Neural progenitor cell (in vitro differentiated cells): ENCODE measurements at regions not wholly inside any gene's neighbourhood (a gene's known extent, or its start where the extent isn't known, plus 50 kb on each side); places are given as distances from the start of the nearest gene placed in this dataset.

ENCODE experiments used
- DNase-seq: peaks from one replicate; pipeline ENCODE4 v3.0.0-alpha.2; 2016; ENCODE audit warnings: low spot score
- H2AFZ ChIP-seq: fragments of 200-600 bp; sonication (generic); replicated peaks from 2 replicates; pipeline ENCODE4 v1.6.1; 2016; ENCODE audit warnings: antibody characterized with exemption
- H3F3A ChIP-seq: fragments of 200-600 bp; sonication (generic); 2 replicates; pipeline ENCODE4 v1.6.1; 2016; ENCODE audit warnings: antibody characterized with exemption, low read depth
- H3K27ac ChIP-seq: fragments of 200-600 bp; sonication (generic); 2 replicates; pipeline ENCODE4 v1.5.1; 2016; ENCODE audit warnings: mild to moderate bottlenecking
- H3K27me3 ChIP-seq: fragments of 200-600 bp; sonication (generic); 2 replicates; pipeline ENCODE4 v1.6.1; 2016; ENCODE audit warnings: mild to moderate bottlenecking, moderate library complexity
- H3K36me3 ChIP-seq: fragments of 200-600 bp; sonication (generic); 2 replicates; pipeline ENCODE4 v1.5.1; 2016
- H3K4me1 ChIP-seq: fragments of 200-600 bp; sonication (generic); 2 replicates; pipeline ENCODE4 v1.6.1; 2016; ENCODE audit warnings: mixed run types
- H3K4me2 ChIP-seq: fragments of 200-600 bp; sonication (generic); 2 replicates; pipeline ENCODE4 v1.6.1; 2016
- H3K4me3 ChIP-seq: fragments of 200-600 bp; sonication (generic); 2 replicates; pipeline ENCODE4 v1.5.1; 2016
- H3K79me2 ChIP-seq: fragments of 200-600 bp; sonication (generic); 2 replicates; pipeline ENCODE4 v1.6.1; 2016; ENCODE audit warnings: low read depth
- H3K9ac ChIP-seq: fragments of 200-600 bp; sonication (generic); 2 replicates; pipeline ENCODE4 v1.6.1; 2016
- H3K9me3 ChIP-seq: fragments of 200-600 bp; sonication (generic); 2 replicates; pipeline ENCODE4 v1.5.1; 2016; ENCODE audit warnings: low read depth
- H4K20me1 ChIP-seq: fragments of 200-600 bp; sonication (generic); 2 replicates; pipeline ENCODE4 v1.6.1; 2016; ENCODE audit warnings: low read depth
- H3K27ac Mint-ChIP-seq: 3 replicates; pipeline ENCODE4 v1.8.0; 2021; ENCODE audit warnings: mixed read lengths
- H3K27me3 Mint-ChIP-seq: 2 replicates; pipeline ENCODE4 v1.8.0; 2022; ENCODE audit warnings: low read depth, mild to moderate bottlenecking, inconsistent platforms, moderate library complexity, mixed read lengths; ENCODE audit not compliant: insufficient read depth
- H3K36me3 Mint-ChIP-seq: 3 replicates; pipeline ENCODE4 v1.8.0; 2021; ENCODE audit warnings: mixed read lengths
- H3K4me1 Mint-ChIP-seq: 3 replicates; pipeline ENCODE4 v1.8.0; 2021; ENCODE audit warnings: mixed read lengths
- H3K4me3 Mint-ChIP-seq: 3 replicates; pipeline ENCODE4 v1.8.0; 2021; ENCODE audit warnings: mild to moderate bottlenecking, moderate library complexity, mixed read lengths
- H3K9me3 Mint-ChIP-seq: 3 replicates; pipeline ENCODE4 v1.8.0; 2020; ENCODE audit warnings: mixed read lengths
- EZH2 ChIP-seq: fragments of 200-600 bp; sonication (generic); IDR thresholded peaks from 2 replicates; pipeline ENCODE4 v1.6.1; 2017; ENCODE audit warnings: antibody characterized with exemption, mild to moderate bottlenecking, moderate library complexity
- EZH2phosphoT487 ChIP-seq: fragments of 200-600 bp; sonication (generic); IDR thresholded peaks from 2 replicates; pipeline ENCODE4 v1.6.1; 2017; ENCODE audit warnings: antibody characterized with exemption
- TF ChIP-seq, protein P1 (sequence below): fragments of 200-600 bp; sonication (generic); IDR thresholded peaks from 2 replicates; pipeline ENCODE4 v1.5.1; 2017; ENCODE audit warnings: antibody characterized with exemption, mild to moderate bottlenecking

DNA sequence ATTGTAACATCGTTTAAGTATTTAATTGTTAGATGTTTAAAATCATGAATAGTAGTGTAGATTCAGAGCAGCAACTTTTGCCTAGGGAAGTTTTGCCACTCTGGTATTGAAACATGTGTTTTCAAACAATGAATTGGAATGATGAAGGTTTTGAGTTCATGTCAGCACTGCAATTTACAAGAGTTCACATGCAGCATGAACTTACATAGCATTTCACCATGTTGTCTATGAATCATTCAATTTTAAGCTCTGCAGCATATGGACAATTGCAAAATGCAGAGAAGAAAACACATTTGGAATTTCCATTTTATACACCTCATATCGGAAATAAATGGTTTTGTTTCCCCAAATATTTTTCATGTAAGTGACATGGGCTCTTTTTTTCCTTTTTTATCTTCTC, 170.7 kb upstream of the CDKN3 start:
- no peaks in the 10 kb centered on the region for H3K9me3 ChIP-seq
- H4K20me1 ChIP-seq = no peaks in the 10 kb centered on the region
- H2AFZ ChIP-seq = no peak overlapping the region
- Mint-ChIP-seq H3K9me3 (no peaks in the 10 kb centered on the region), H3K27me3 (peaks cover 6% of the 10 kb centered on the region), H3K27ac (no peak overlapping the region), H3K4me1 (peaks cover 73% of the 10 kb centered on the region), H3K4me3 (no peak overlapping the region), H3K36me3 (no peaks in the 10 kb centered on the region)
- H3F3A ChIP-seq = peaks cover 18% of the 10 kb centered on the region
- H3K79me2 ChIP-seq = no peaks in the 10 kb centered on the region
- no peak overlapping the region for H3K9ac ChIP-seq
- H3K4me1 ChIP-seq = peaks cover 55% of the 10 kb centered on the region
- H3K4me3 ChIP-seq = no peak overlapping the region
- TF ChIP-seq, protein P1, sequence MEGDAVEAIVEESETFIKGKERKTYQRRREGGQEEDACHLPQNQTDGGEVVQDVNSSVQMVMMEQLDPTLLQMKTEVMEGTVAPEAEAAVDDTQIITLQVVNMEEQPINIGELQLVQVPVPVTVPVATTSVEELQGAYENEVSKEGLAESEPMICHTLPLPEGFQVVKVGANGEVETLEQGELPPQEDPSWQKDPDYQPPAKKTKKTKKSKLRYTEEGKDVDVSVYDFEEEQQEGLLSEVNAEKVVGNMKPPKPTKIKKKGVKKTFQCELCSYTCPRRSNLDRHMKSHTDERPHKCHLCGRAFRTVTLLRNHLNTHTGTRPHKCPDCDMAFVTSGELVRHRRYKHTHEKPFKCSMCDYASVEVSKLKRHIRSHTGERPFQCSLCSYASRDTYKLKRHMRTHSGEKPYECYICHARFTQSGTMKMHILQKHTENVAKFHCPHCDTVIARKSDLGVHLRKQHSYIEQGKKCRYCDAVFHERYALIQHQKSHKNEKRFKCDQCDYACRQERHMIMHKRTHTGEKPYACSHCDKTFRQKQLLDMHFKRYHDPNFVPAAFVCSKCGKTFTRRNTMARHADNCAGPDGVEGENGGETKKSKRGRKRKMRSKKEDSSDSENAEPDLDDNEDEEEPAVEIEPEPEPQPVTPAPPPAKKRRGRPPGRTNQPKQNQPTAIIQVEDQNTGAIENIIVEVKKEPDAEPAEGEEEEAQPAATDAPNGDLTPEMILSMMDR = no peak
- TF ChIP-seq EZH2phosphoT487 (no peak), EZH2 (no peak)
- peaks cover 32% of the 10 kb centered on the region for H3K27me3 ChIP-seq
- DNase-seq = no peak
- no peaks in the 10 kb centered on the region for H3K36me3 ChIP-seq
- no peak overlapping the region for H3K4me2 ChIP-seq
- H3K27ac ChIP-seq = no peak overlapping the region

DNA sequence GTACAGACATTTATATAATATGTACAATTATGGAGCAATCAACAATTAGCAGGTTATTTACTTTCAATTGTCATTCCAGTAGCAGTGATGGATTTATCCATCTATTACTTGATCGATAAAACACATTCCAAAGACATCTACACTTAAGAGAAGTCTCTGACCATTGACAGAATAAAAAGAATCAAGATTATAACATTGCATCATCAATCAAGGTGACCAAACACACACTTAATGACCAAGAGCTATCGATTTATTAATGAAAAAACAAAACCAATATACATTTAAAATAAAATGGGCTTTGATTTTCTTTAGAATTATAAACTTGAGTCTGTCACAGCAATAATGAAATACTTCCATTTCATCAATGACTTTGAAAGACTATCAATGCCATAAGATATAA, 170.2 kb upstream of the CDKN3 start:
- no peak for DNase-seq
- Mint-ChIP-seq H3K4me3 (no peak overlapping the region), H3K36me3 (no peaks in the 10 kb centered on the region), H3K27ac (no peak overlapping the region), H3K4me1 (peaks cover 68% of the 10 kb centered on the region), H3K27me3 (peaks cover 6% of the 10 kb centered on the region), H3K9me3 (no peaks in the 10 kb centered on the region)
- no peaks in the 10 kb centered on the region for H3K79me2 ChIP-seq
- no peak overlapping the region for H3K9ac ChIP-seq
- H3K27ac ChIP-seq = no peak overlapping the region
- H3K4me3 ChIP-seq = no peak overlapping the region
- no peak overlapping the region for H3K4me2 ChIP-seq
- H3K36me3 ChIP-seq = no peaks in the 10 kb centered on the region
- H4K20me1 ChIP-seq = no peaks in the 10 kb centered on the region
- H3K27me3 ChIP-seq = peaks cover 28% of the 10 kb centered on the region
- peaks cover 50% of the 10 kb centered on the region for H3K4me1 ChIP-seq
- TF ChIP-seq EZH2 (no peak), EZH2phosphoT487 (no peak)
- TF ChIP-seq, protein P1 = no peak
- peaks cover 14% of the 10 kb centered on the region for H3F3A ChIP-seq
- H3K9me3 ChIP-seq = no peaks in the 10 kb centered on the region
- no peak overlapping the region for H2AFZ ChIP-seq

DNA sequence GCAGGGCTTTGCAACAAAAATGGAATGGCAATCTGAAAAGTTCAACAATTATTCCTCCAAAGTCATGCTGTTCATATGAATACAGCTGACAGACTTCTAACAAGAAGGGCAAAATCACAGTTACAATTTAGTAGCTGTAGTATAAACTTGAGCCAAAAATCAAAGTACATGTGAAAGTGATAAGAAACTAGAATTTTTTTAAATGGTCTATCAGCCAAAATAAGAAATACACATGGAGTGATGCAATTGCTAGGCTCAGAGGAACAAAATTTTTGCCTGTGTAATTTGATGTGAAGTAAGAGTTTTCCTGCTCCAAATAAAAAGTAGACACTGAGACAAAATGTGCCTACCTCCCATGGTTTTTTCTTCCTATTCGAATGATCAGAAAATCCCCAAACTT, 167.7 kb upstream of the CDKN3 start:
- no peaks in the 10 kb centered on the region for H3K9me3 ChIP-seq
- Mint-ChIP-seq H3K27ac (no peak overlapping the region), H3K36me3 (no peaks in the 10 kb centered on the region), H3K4me1 (peaks cover 45% of the 10 kb centered on the region), H3K27me3 (peaks cover 4% of the 10 kb centered on the region), H3K9me3 (peaks cover 8% of the 10 kb centered on the region), H3K4me3 (no peak overlapping the region)
- no peak overlapping the region for H3K9ac ChIP-seq
- no peaks in the 10 kb centered on the region for H3K79me2 ChIP-seq
- DNase-seq = no peak
- peaks cover 34% of the 10 kb centered on the region for H3K4me1 ChIP-seq
- H3F3A ChIP-seq = no peaks in the 10 kb centered on the region
- H4K20me1 ChIP-seq = no peaks in the 10 kb centered on the region
- peaks cover 4% of the 10 kb centered on the region for H3K27me3 ChIP-seq
- no peak overlapping the region for H3K4me2 ChIP-seq
- no peak for TF ChIP-seq EZH2phosphoT487
- TF ChIP-seq, protein P1 = no peak
- no peak for TF ChIP-seq EZH2
- no peaks in the 10 kb centered on the region for H3K36me3 ChIP-seq
- no peak overlapping the region for H3K4me3 ChIP-seq
- H3K27ac ChIP-seq = no peak overlapping the region
- H2AFZ ChIP-seq = no peak overlapping the region

DNA sequence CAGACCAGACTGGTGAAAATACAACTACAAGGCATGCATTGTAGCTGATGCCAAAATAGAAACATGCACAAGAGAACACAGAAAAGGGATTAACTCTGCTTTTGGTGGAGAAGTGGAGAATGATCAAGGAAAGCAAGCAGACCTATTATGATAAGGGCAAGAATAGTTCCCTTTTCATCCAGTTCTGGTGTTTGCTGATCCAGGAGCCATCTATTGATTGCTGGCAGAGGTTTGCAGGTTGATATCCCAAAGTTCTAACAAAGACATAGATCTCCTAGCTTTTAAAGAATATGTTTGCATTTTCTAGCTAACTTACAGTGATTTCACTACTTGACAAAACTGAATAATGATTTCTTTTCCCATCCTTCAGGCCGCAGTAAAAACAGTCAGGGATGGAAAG, 166.2 kb upstream of the CDKN3 start:
- H3K4me1 Mint-ChIP-seq = peaks cover 30% of the 10 kb centered on the region
- H3K27me3 Mint-ChIP-seq = peaks cover 4% of the 10 kb centered on the region

More for the DNA sequence above, 166.2 kb upstream of the CDKN3 start:
- no peak overlapping the region for H3K4me3 Mint-ChIP-seq
- Histone ChIP-seq H4K20me1 (no peaks in the 10 kb centered on the region), H3K4me2 (no peak overlapping the region), H3K27me3 (no peaks in the 10 kb centered on the region), H3K4me3 (no peak overlapping the region), H3K27ac (no peak overlapping the region), H3K9me3 (no peaks in the 10 kb centered on the region), H3F3A (no peaks in the 10 kb centered on the region), H3K36me3 (no peaks in the 10 kb centered on the region), H3K79me2 (no peaks in the 10 kb centered on the region), H3K4me1 (peaks cover 24% of the 10 kb centered on the region), H3K9ac (no peak overlapping the region), H2AFZ (no peak overlapping the region)
- H3K36me3 Mint-ChIP-seq = peaks cover 3% of the 10 kb centered on the region
- peak overlapping the region; percentile 57 for H3K27ac Mint-ChIP-seq
- peaks cover 15% of the 10 kb centered on the region for H3K9me3 Mint-ChIP-seq
- TF ChIP-seq EZH2phosphoT487 (no peak), EZH2 (no peak)
- TF ChIP-seq, protein P1 = no peak
- no peak for DNase-seq
